GM12878 (cell line): ENCODE measurements at regions not wholly inside any gene's neighbourhood (a gene's known extent, or its start where the extent isn't known, plus 50 kb on each side); places are given as distances from the start of the nearest gene placed in this dataset.

Source experiments
- CBFB ChIP-seq: IDR thresholded peaks from 2 replicates; pipeline ENCODE4 v1.6.1; 2016; ENCODE audit warnings: antibody characterized with exemption, low read depth
- CBX3 ChIP-seq: fragments of 200-600 bp; sonication (generic); IDR thresholded peaks from 2 replicates; pipeline ENCODE4 v1.6.1; 2016; ENCODE audit warnings: low read depth, borderline replicate concordance
- CHD2 ChIP-seq: IDR thresholded peaks from 2 replicates; pipeline ENCODE4 v1.6.1; 2011; ENCODE audit warnings: low read depth, low read length, improper control_type of control experiment, borderline replicate concordance
- EP300 ChIP-seq, 2 experiments: fragments of 150-350 bp in 1 of 2; IDR thresholded peaks; 2 replicates each; pipeline ENCODE4 v1.6.1; 2011 to 2012; ENCODE audit warnings: low read depth in 2 of 2, low read length in 2 of 2, borderline replicate concordance in 1 of 2, improper control_type of control experiment in 1 of 2, inconsistent platforms in 1 of 2; ENCODE audit not compliant: control insufficient read depth in 1 of 2
- NR2C2 ChIP-seq: IDR thresholded peaks from 2 replicates; pipeline ENCODE4 v1.6.1; 2011; ENCODE audit warnings: borderline replicate concordance, low read depth; ENCODE audit not compliant: control insufficient read depth, insufficient read length
- POLR2A ChIP-seq: IDR thresholded peaks from 2 replicates; pipeline ENCODE4 v1.6.1; 2011; ENCODE audit warnings: low read depth, mild to moderate bottlenecking, low read length
- YY1 ChIP-seq: IDR thresholded peaks from 2 replicates; pipeline ENCODE4 v1.6.1; 2011; ENCODE audit warnings: low read depth, mild to moderate bottlenecking, low read length
- ZNF24 ChIP-seq: fragments of 450-650 bp; IDR thresholded peaks from 2 replicates; pipeline ENCODE4 v1.6.1; 2017; ENCODE audit warnings: antibody characterized with exemption, mild to moderate bottlenecking
- ZNF274 ChIP-seq: IDR thresholded peaks from one replicate; pipeline ENCODE4 v1.8.0; 2011; ENCODE audit not compliant: insufficient read length, insufficient read depth
- ZZZ3 ChIP-seq: IDR thresholded peaks from 2 replicates; pipeline ENCODE4 v1.6.1; 2011; ENCODE audit warnings: low read depth; ENCODE audit not compliant: control insufficient read depth, insufficient read length
- TF ChIP-seq, protein P1 (sequence below), 3 experiments: IDR thresholded peaks in 2 of 3; conservative IDR thresholded peaks in 1 of 3; 2 replicates each; pipeline ENCODE4 v1.5.1; 2011; ENCODE audit warnings: low read depth in 3 of 3, low read length in 3 of 3, mild to moderate bottlenecking in 3 of 3, control low read depth in 2 of 3, moderate library complexity in 2 of 3, inconsistent platforms in 1 of 3, mixed read lengths in 1 of 3; ENCODE audit not compliant: control insufficient read depth in 2 of 3, insufficient read depth in 1 of 3; ENCODE audit errors: extremely low read depth in 1 of 3
- TF ChIP-seq, protein P2 (sequence below): IDR thresholded peaks from 2 replicates; pipeline ENCODE4 v1.6.1; 2011; ENCODE audit warnings: low read depth, low read length, improper control_type of control experiment, borderline replicate concordance
- TF ChIP-seq, protein P3 (sequence below): IDR thresholded peaks from 2 replicates; pipeline ENCODE4 v1.6.1; 2011; ENCODE audit warnings: low read depth, mild to moderate bottlenecking, low read length, moderate library complexity, borderline replicate concordance; ENCODE audit errors: extremely low read depth

DNA sequence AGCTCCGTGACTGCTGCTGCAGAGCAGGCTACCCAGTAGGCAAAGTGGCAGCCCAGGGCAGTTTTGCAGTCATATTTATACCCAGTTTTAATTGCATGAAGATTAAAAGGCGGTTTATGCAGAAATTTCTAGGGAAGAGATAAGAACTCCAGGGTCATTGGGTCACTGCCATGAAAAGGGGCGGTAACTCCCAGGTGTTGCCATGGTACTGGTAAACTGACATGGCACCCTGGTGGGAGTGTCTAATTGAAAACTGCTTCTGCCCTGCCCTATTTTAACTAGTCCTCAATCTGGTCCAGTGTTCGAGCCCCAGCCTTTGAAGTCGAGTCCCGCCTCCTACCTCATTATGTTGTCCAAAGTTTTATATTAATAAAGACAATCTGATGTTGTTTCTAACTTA, 75.0 kb upstream of the FUCA2 start:
- TF ChIP-seq, protein P1, sequence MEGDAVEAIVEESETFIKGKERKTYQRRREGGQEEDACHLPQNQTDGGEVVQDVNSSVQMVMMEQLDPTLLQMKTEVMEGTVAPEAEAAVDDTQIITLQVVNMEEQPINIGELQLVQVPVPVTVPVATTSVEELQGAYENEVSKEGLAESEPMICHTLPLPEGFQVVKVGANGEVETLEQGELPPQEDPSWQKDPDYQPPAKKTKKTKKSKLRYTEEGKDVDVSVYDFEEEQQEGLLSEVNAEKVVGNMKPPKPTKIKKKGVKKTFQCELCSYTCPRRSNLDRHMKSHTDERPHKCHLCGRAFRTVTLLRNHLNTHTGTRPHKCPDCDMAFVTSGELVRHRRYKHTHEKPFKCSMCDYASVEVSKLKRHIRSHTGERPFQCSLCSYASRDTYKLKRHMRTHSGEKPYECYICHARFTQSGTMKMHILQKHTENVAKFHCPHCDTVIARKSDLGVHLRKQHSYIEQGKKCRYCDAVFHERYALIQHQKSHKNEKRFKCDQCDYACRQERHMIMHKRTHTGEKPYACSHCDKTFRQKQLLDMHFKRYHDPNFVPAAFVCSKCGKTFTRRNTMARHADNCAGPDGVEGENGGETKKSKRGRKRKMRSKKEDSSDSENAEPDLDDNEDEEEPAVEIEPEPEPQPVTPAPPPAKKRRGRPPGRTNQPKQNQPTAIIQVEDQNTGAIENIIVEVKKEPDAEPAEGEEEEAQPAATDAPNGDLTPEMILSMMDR (IDR thresholded peaks at IDR 0.05 in 2 of 3, conservative IDR thresholded peaks at IDR 0.05 in 1 of 3; ENCODE audit: control insufficient read depth in 2 of 3, extremely low read depth in 1 of 3, insufficient read depth in 1 of 3, low read depth in 3 of 3, low read length in 3 of 3), result no peak
- no peak for TF ChIP-seq POLR2A
- TF ChIP-seq ZZZ3, result no peak
- no peak for TF ChIP-seq ZNF24
- TF ChIP-seq NR2C2, result no peak
- TF ChIP-seq CHD2, result no peak
- no peak for TF ChIP-seq YY1
- TF ChIP-seq CBX3, result no peak
- TF ChIP-seq, protein P2, sequence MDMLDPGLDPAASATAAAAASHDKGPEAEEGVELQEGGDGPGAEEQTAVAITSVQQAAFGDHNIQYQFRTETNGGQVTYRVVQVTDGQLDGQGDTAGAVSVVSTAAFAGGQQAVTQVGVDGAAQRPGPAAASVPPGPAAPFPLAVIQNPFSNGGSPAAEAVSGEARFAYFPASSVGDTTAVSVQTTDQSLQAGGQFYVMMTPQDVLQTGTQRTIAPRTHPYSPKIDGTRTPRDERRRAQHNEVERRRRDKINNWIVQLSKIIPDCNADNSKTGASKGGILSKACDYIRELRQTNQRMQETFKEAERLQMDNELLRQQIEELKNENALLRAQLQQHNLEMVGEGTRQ, result no peak
- TF ChIP-seq, protein P3, sequence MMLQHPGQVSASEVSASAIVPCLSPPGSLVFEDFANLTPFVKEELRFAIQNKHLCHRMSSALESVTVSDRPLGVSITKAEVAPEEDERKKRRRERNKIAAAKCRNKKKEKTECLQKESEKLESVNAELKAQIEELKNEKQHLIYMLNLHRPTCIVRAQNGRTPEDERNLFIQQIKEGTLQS, result no peak
- TF ChIP-seq EP300 (IDR thresholded peaks at IDR 0.05; ENCODE audit: borderline replicate concordance in 1 of 2, control insufficient read depth in 1 of 2, low read depth in 2 of 2, low read length in 2 of 2), result no peak
- no peak for TF ChIP-seq CBFB
- no peak for TF ChIP-seq ZNF274
